ENCODE measurements at regions not wholly inside any gene's neighbourhood (a gene's known extent, or its start where the extent isn't known, plus 50 kb on each side); places are given as distances from the start of the nearest gene placed in this dataset.
A peak's percentile ranks its signal among the peaks of the same experiment; 100 is the strongest.

GRCh38 chr4:14115106-14115505, 487.6 kb upstream of the BOD1L1 start:
- Histone ChIP-seq H2AFZ (ENCODE audit: low read length) (no peak overlapping the region), H4K8ac (ENCODE audit: extremely low read depth, insufficient read depth, low read length) (no peak overlapping the region), H3K23ac (ENCODE audit: insufficient read length) (no peak overlapping the region), H3K4ac (replicated peaks; ENCODE audit: insufficient read length, low read depth, low read length) (no peak overlapping the region), H3K79me1 (ENCODE audit: low read depth, low read length) (no peaks in the 10 kb centered on the region), H4K91ac (replicated peaks; ENCODE audit: insufficient read length, low read length) (no peak overlapping the region), H2BK5ac (ENCODE audit: low read depth, low read length) (no peak overlapping the region), H4K5ac (ENCODE audit: insufficient read length, low read depth, low read length) (no peak overlapping the region), H3K23me2 (ENCODE audit: low read depth, low read length) (no peaks in the 10 kb centered on the region; the same call in 1 of the 2 replicates), H2BK12ac (ENCODE audit: low read depth, low read length) (no peak overlapping the region), H3K9ac (replicated peaks in 1 of 4; ENCODE audit: extremely low read depth in 1 of 4, low read depth in 3 of 4, low read length in 3 of 4) (no peak overlapping the region), H3K14ac (ENCODE audit: insufficient read length) (no peak overlapping the region), H3K4me2 (ENCODE audit: insufficient read depth in 1 of 2, low read depth in 2 of 2, low read length in 2 of 2) (no peak overlapping the region), H3K4me1 (replicated peaks in 1 of 4; ENCODE audit: control insufficient read depth in 3 of 4, insufficient read depth in 4 of 4, low read length in 3 of 4) (peaks cover 0 to 3% (median 1%) of the 10 kb centered on the region in 4 experiments; a peak in 3 of 7 replicates), H2BK120ac (replicated peaks; ENCODE audit: low read depth, low read length) (no peak overlapping the region), H4K20me1 (replicated peaks in 1 of 2; ENCODE audit: control insufficient read depth in 1 of 2, insufficient read depth in 2 of 2, low read length in 2 of 2) (no peaks in the 10 kb centered on the region), H3K27me3 (replicated peaks in 1 of 4; ENCODE audit: control insufficient read depth in 3 of 4, extremely low read depth in 1 of 4, insufficient read depth in 3 of 4, low read length in 3 of 4) (no peaks in the 10 kb centered on the region), H3K27ac (ENCODE audit: low read depth, low read length) (no peak overlapping the region), H3K36me3 (ENCODE audit: control insufficient read depth in 2 of 4, insufficient read depth in 4 of 4, low read length in 3 of 4) (no peaks in the 10 kb centered on the region), H3K9me3 (ENCODE audit: insufficient read depth in 2 of 2, low read depth in 1 of 2, low read length in 1 of 2) (no peaks in the 10 kb centered on the region), H2BK15ac (ENCODE audit: low read length) (no peak overlapping the region), H3K4me3 (ENCODE audit: extremely low read depth in 1 of 4, insufficient read depth in 2 of 4, low read depth in 3 of 4, low read length in 4 of 4) (no peak overlapping the region), H3K79me2 (ENCODE audit: control insufficient read depth in 1 of 2, insufficient read depth in 2 of 2, low read length in 2 of 2) (no peaks in the 10 kb centered on the region), H2BK20ac (ENCODE audit: low read length) (no peak overlapping the region), H3K56ac (replicated peaks; ENCODE audit: insufficient read length, low read depth, low read length) (no peak overlapping the region), H2AK5ac (ENCODE audit: low read depth, low read length) (no peak overlapping the region), H3K18ac (ENCODE audit: extremely low read depth, low read length) (no peak overlapping the region)
- ChIA-PET POLR2A (ENCODE audit: partially characterized antibody) (no interaction called here), CTCF (ENCODE audit: partially characterized antibody) (interaction anchor here (1.1 to 1.3 kb wide), 3 partner anchors 15 to 73 kb away, joined by 3 to 5 read pairs (median 3); no protein-coding TSS in a partner anchor)
- 0 out of 4 replicates have a peak, but pooled peaks of 1 of the 2 experiments have one; percentile 4 for TF ChIP-seq RAD21 (IDR thresholded peaks at IDR 0.05 in 1 of 2, conservative IDR thresholded peaks at IDR 0.05 in 1 of 2; ENCODE audit: low read depth in 2 of 2, low read length in 2 of 2)
- TF ChIP-seq POLR2A (IDR thresholded peaks at IDR 0.05; ENCODE audit: control extremely low read depth in 1 of 2, low read depth in 2 of 2, low read length in 2 of 2): no peak
- FAIRE-seq (peak; percentile 7), DNase-seq (ENCODE audit: low read depth in 1 of 2, low spot score in 2 of 2) (peak in 1 of 2 experiments; percentile 2)
- 50% methylated on average over 1 of the region's 1 CpG; no CpG with 5 or more reads in 1 of the 2 experiments for WGBS, 2 experiments (ENCODE audit: extremely low coverage in 1 of 2, insufficient coverage in 1 of 2, insufficient read length in 1 of 2, insufficient replicate concordance in 2 of 2, low coverage in 1 of 2, low lambda C conversion rate in 2 of 2, missing lambda C conversion rate in 1 of 2)

Measured in H1 (cell line).